Trophoblast cell (in vitro differentiated cells and primary cell): ENCODE measurements at regions not wholly inside any gene's neighbourhood (a gene's known extent, or its start where the extent isn't known, plus 50 kb on each side); places are given as distances from the start of the nearest gene placed in this dataset.

ENCODE experiments used
- DNase-seq, 2 donors: peaks; one replicate each; pipeline ENCODE4 v3.0.0-alpha.2; 2016
- H2AFZ ChIP-seq: 2 replicates; pipeline ENCODE4 v1.6.1; 2013; ENCODE audit warnings: low read length, moderate library complexity, mild to moderate bottlenecking; ENCODE audit not compliant: insufficient read depth, poor library complexity
- H2AK5ac ChIP-seq: 2 replicates; pipeline ENCODE4 v1.6.1; 2013; ENCODE audit warnings: mild to moderate bottlenecking, low read length
- H2BK120ac ChIP-seq: 2 replicates; pipeline ENCODE4 v1.6.1; 2013; ENCODE audit warnings: low read length, mild to moderate bottlenecking, moderate library complexity; ENCODE audit not compliant: insufficient read depth, poor library complexity
- H2BK12ac ChIP-seq: 2 replicates; pipeline ENCODE4 v1.6.1; 2013; ENCODE audit warnings: mild to moderate bottlenecking, low read length, moderate library complexity
- H2BK5ac ChIP-seq: 2 replicates; pipeline ENCODE4 v1.6.1; 2013; ENCODE audit warnings: low read length, low read depth, moderate library complexity, mild to moderate bottlenecking; ENCODE audit not compliant: poor library complexity
- H3K14ac ChIP-seq: 2 replicates; pipeline ENCODE4 v1.6.1; 2013; ENCODE audit warnings: mild to moderate bottlenecking, low read length
- H3K18ac ChIP-seq: 2 replicates; pipeline ENCODE4 v1.6.1; 2013; ENCODE audit warnings: mild to moderate bottlenecking, low read length
- H3K23ac ChIP-seq: 2 replicates; pipeline ENCODE4 v1.6.1; 2013; ENCODE audit warnings: low read length
- H3K27ac ChIP-seq: 2 replicates; pipeline ENCODE4 v1.5.1; 2013; ENCODE audit warnings: low read depth, mild to moderate bottlenecking, inconsistent platforms, low read length, moderate library complexity
- H3K27me3 ChIP-seq: 2 replicates; pipeline ENCODE4 v1.6.1; 2013; ENCODE audit warnings: inconsistent platforms, mild to moderate bottlenecking, low read length, moderate library complexity; ENCODE audit not compliant: insufficient read depth
- H3K36me3 ChIP-seq, 2 experiments: 1 replicate in 1 of 2; 2 replicates in 1 of 2; pipeline ENCODE4 v1.6.1; 2013; ENCODE audit warnings: low read length in 2 of 2, mild to moderate bottlenecking in 2 of 2, moderate library complexity in 1 of 2; ENCODE audit not compliant: insufficient read depth in 2 of 2, control insufficient read depth in 1 of 2
- H3K4ac ChIP-seq: 2 replicates; pipeline ENCODE4 v1.6.1; 2013; ENCODE audit warnings: low read depth, mild to moderate bottlenecking, low read length, moderate library complexity
- H3K4me1 ChIP-seq, 2 experiments: 1 replicate in 1 of 2; 2 replicates in 1 of 2; pipeline ENCODE4 v1.6.1; 2013; ENCODE audit warnings: low read length in 2 of 2, mild to moderate bottlenecking in 2 of 2, moderate library complexity in 1 of 2; ENCODE audit not compliant: insufficient read depth in 2 of 2, control insufficient read depth in 1 of 2
- H3K4me2 ChIP-seq: 2 replicates; pipeline ENCODE4 v1.6.1; 2013; ENCODE audit warnings: inconsistent platforms, mild to moderate bottlenecking, low read length, moderate library complexity
- H3K4me3 ChIP-seq: 2 replicates; pipeline ENCODE4 v1.5.1; 2013; ENCODE audit warnings: mild to moderate bottlenecking, low read depth, low read length, inconsistent platforms
- H3K79me1 ChIP-seq: one replicate; pipeline ENCODE4 v1.6.1; 2013; ENCODE audit warnings: low read length
- H3K79me2 ChIP-seq: 2 replicates; pipeline ENCODE4 v1.6.1; 2013; ENCODE audit warnings: low read length, mild to moderate bottlenecking; ENCODE audit not compliant: control insufficient read depth, insufficient read depth, poor library complexity
- H3K9ac ChIP-seq: 2 replicates; pipeline ENCODE4 v1.6.1; 2013; ENCODE audit warnings: mild to moderate bottlenecking, low read length
- H3K9me3 ChIP-seq: 2 replicates; pipeline ENCODE4 v1.6.1; 2013; ENCODE audit warnings: low read depth, mild to moderate bottlenecking, control low read depth, inconsistent platforms, low read length; ENCODE audit not compliant: insufficient read depth
- H4K12ac ChIP-seq: 2 replicates; pipeline ENCODE4 v1.6.1; 2013; ENCODE audit warnings: low read depth, mild to moderate bottlenecking, low read length, moderate library complexity
- H4K8ac ChIP-seq: 2 replicates; pipeline ENCODE4 v1.6.1; 2013; ENCODE audit warnings: low read depth, mild to moderate bottlenecking, low read length, moderate library complexity
- H4K91ac ChIP-seq: one replicate; pipeline ENCODE4 v1.6.1; 2013; ENCODE audit warnings: low read depth, mild to moderate bottlenecking, low read length, moderate library complexity
- WGBS: extraction: QIAGEN DNeasy Blood & Tissue Kit; methylation state at CpG from one replicate; pipeline ENCODE4 v1.1.7; 2013; ENCODE audit warnings: missing lambda C conversion rate; ENCODE audit not compliant: insufficient read length, insufficient coverage; ENCODE audit errors: extremely low coverage; 5-methylcytosine and 5-hydroxymethylcytosine counted together

DNA sequence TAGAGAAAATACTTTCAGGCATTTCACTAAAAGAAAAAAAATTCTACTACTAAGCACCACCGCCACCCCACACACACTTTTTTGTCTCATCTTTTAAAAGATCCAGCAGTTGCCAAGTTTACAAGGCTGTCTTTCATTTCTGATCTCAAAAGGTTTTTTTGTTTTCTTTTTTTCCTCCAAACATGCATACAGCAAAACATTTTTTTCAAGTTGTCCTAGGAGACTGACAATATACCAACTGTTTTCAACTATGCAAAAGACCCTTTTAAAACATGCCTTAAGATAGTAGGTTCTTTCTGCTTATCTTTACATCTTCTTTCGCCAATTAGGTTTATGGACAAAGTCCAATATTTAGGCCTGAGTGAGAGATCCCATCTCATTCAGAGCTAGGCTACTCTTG, 65.2 kb downstream of the HMHB1 start:
- Histone ChIP-seq H2AK5ac (no peak overlapping the region), H3K79me2 (no peaks in the 10 kb centered on the region), H4K12ac (no peak overlapping the region), H3K4me2 (no peak overlapping the region), H3K23ac (no peak overlapping the region), H2BK120ac (no peak overlapping the region), H3K79me1 (no peaks in the 10 kb centered on the region), H3K4ac (no peak overlapping the region), H3K9ac (no peak overlapping the region), H2BK12ac (no peak overlapping the region), H4K8ac (no peak overlapping the region), H3K18ac (no peak overlapping the region), H3K9me3 (no peaks in the 10 kb centered on the region), H3K36me3 (no peaks in the 10 kb centered on the region), H3K27me3 (no peaks in the 10 kb centered on the region), H4K91ac (no peak overlapping the region), H3K4me1 (peaks cover 0 to 3% of the 10 kb centered on the region in 2 experiments), H2AFZ (no peak overlapping the region), H2BK5ac (no peak overlapping the region), H3K14ac (no peak overlapping the region), H3K4me3 (no peak overlapping the region), H3K27ac (no peak overlapping the region)
- WGBS: no CpG with 5 or more reads among the region's 2 CpGs
- DNase-seq: no peak

DNA sequence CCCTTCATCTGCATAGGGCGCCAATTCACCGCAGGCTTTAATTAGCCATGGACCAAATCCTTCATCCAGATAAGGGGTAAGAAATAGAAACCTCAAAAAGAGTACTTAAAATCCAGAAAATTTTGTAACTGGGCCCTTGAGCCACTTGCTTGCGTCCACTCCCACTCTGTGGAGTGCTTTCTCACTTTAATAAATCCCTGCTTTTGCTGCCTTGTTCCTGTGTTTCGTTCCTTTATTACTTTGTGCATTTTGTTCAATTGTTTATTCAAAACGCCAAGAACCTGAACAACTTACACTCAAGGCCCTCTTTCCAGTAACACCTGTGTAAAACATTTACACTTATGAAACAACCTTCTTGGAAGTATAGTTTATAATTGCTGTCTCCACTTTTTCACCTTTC, 66.5 kb downstream of the HMHB1 start:
- Histone ChIP-seq H2BK5ac (no peak overlapping the region), H2BK12ac (no peak overlapping the region), H3K14ac (no peak overlapping the region), H3K18ac (no peak overlapping the region), H3K79me1 (no peaks in the 10 kb centered on the region), H4K12ac (no peak overlapping the region), H3K4me3 (no peak overlapping the region), H3K9ac (no peak overlapping the region), H2AK5ac (no peak overlapping the region), H3K4ac (no peak overlapping the region), H3K27me3 (no peaks in the 10 kb centered on the region), H4K91ac (no peak overlapping the region), H3K79me2 (no peaks in the 10 kb centered on the region), H3K36me3 (no peaks in the 10 kb centered on the region), H3K9me3 (no peaks in the 10 kb centered on the region), H3K4me2 (no peak overlapping the region), H3K4me1 (peaks cover 0 to 3% of the 10 kb centered on the region in 2 experiments), H2BK120ac (no peak overlapping the region), H3K27ac (no peak overlapping the region), H2AFZ (no peak overlapping the region), H3K23ac (no peak overlapping the region), H4K8ac (no peak overlapping the region)
- no peak for DNase-seq
- no CpG with 5 or more reads among the region's 5 CpGs for WGBS

DNA sequence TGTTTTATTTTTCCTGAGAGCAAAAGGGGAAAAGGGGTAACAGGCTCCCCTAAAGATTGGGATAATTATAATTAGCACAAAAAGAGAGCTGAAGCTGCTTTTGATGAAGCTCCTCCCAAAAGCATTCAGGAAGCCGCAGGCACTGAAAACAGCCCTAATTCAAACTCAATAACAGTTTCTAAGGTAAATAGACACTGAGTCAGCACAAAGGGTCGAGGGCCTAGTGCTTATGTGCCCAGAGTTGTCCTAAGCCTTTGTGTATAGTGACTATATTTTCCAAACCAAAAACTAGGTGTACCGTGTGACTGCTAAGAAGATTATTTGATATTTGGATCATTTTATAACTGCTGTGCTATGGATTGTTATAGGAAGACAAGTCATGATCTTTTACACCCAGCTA, 67.7 kb downstream of the HMHB1 start:
- H3K27ac ChIP-seq: no peak overlapping the region
- no peaks in the 10 kb centered on the region for H3K36me3 ChIP-seq
- H3K4ac ChIP-seq: no peak overlapping the region
- no peak overlapping the region for H4K8ac ChIP-seq
- no CpG with 5 or more reads among the region's 3 CpGs for WGBS
- H3K4me3 ChIP-seq: no peak overlapping the region
- no peak overlapping the region for H3K18ac ChIP-seq
- no peaks in the 10 kb centered on the region for H3K9me3 ChIP-seq
- H2BK12ac ChIP-seq: no peak overlapping the region
- H3K79me1 ChIP-seq: no peaks in the 10 kb centered on the region
- no peak overlapping the region for H3K23ac ChIP-seq
- H2BK5ac ChIP-seq: no peak overlapping the region
- no peak overlapping the region for H2AK5ac ChIP-seq
- H3K27me3 ChIP-seq: no peaks in the 10 kb centered on the region
- H4K91ac ChIP-seq: no peak overlapping the region
- no peak overlapping the region for H4K12ac ChIP-seq
- no peak for DNase-seq
- H3K79me2 ChIP-seq: no peaks in the 10 kb centered on the region
- H3K9ac ChIP-seq: no peak overlapping the region
- no peak overlapping the region for H2AFZ ChIP-seq
- H3K4me2 ChIP-seq: no peak overlapping the region
- H3K14ac ChIP-seq: no peak overlapping the region
- no peak overlapping the region for H2BK120ac ChIP-seq
- H3K4me1 ChIP-seq: peaks cover 0 to 3% of the 10 kb centered on the region in 2 experiments

DNA sequence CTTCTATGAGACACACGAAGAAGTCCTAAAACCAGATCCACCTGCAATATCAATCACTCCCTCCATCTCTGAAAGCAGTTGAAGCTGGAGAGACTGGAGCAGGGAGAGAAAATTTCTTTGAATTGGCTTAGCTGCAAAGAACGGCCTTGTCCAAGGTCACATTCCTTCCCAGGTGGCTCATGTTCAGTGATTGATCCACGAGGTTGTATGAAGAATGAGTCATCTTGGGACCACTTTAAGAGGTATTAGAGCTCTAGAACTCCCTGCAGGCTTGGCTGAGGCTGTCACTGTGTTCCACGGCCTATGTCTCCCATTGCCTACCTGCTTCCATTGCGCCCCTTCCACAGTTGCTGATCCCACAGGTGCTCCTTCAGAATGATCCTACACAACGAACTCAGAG, 68.2 kb downstream of the HMHB1 start:
- Histone ChIP-seq H3K9ac (no peak overlapping the region), H2BK5ac (no peak overlapping the region), H2AFZ (no peak overlapping the region), H4K8ac (no peak overlapping the region), H2BK12ac (no peak overlapping the region), H3K18ac (no peak overlapping the region), H3K4me2 (no peak overlapping the region), H4K91ac (no peak overlapping the region), H2BK120ac (no peak overlapping the region), H3K27me3 (no peaks in the 10 kb centered on the region), H3K9me3 (no peaks in the 10 kb centered on the region), H3K23ac (no peak overlapping the region), H3K79me2 (no peaks in the 10 kb centered on the region), H3K36me3 (no peaks in the 10 kb centered on the region), H3K4me3 (no peak overlapping the region), H2AK5ac (no peak overlapping the region), H3K4ac (no peak overlapping the region), H3K79me1 (no peaks in the 10 kb centered on the region), H4K12ac (no peak overlapping the region), H3K27ac (no peak overlapping the region), H3K4me1 (peaks cover 0 to 3% of the 10 kb centered on the region in 2 experiments), H3K14ac (no peak overlapping the region)
- DNase-seq: no peak
- WGBS: no CpG with 5 or more reads among the region's 6 CpGs
